Endothelial cell of umbilical vein (primary cell): ENCODE measurements at regions not wholly inside any gene's neighbourhood (a gene's known extent, or its start where the extent isn't known, plus 50 kb on each side); places are given as distances from the start of the nearest gene placed in this dataset.

Experiments used
- BruUV-seq: library from RNA; stranded (reverse); fragments of 400-500 nt; replicated peaks from 2 replicates; lab custom pipeline; 2021; lab: Mats Ljungman, UMichigan
- CTCF ChIA-PET: fragments of 300-600, 350-600 bp; sonication (Branson Sonifier 250); formaldehyde crosslinking; loops from one replicate; lab custom pipeline; 2021; ENCODE audit warnings: antibody characterized with exemption, inconsistent platforms; lab: Charles Lee
- POLR2A ChIA-PET: fragments of 300-600, 350-600 bp; sonication (Branson Sonifier 250); formaldehyde crosslinking; loops from one replicate; lab custom pipeline; 2021; ENCODE audit warnings: antibody characterized with exemption, inconsistent platforms; lab: Charles Lee
- DNase-seq: peaks from one replicate; pipeline ENCODE4 v3.0.0-alpha.2; 2011; ENCODE audit warnings: low read depth, low spot score
- FAIRE-seq: peaks from 2 replicates; lab custom pipeline; 2011; peaks lifted over from hg19 to GRCh38; lab: Jason Lieb, UNC
- H2AFZ ChIP-seq: 2 replicates; pipeline ENCODE4 v1.6.0; 2012; ENCODE audit warnings: low read depth, low read length, control low read depth, inconsistent platforms
- H3K27ac ChIP-seq: 2 replicates; pipeline ENCODE4 v1.5.1; 2011; ENCODE audit warnings: low read depth, mild to moderate bottlenecking, control low read depth, low read length, moderate library complexity; ENCODE audit not compliant: insufficient read depth
- H3K27me3 ChIP-seq, 2 experiments: 2 replicates each; pipeline versions ENCODE4 v1.6.0 to v1.6.1; 2011; ENCODE audit warnings: low read length in 2 of 2, mixed read lengths in 1 of 2; ENCODE audit not compliant: control insufficient read depth in 2 of 2, insufficient read depth in 2 of 2
- H3K36me3 ChIP-seq, 2 experiments: 2 replicates in 1 of 2; 3 replicates in 1 of 2; pipeline ENCODE4 v1.5.1; 2011; ENCODE audit warnings: low read length in 2 of 2, mild to moderate bottlenecking in 1 of 2, moderate library complexity in 1 of 2; ENCODE audit not compliant: control insufficient read depth in 2 of 2, insufficient read depth in 2 of 2; ENCODE audit errors: extremely low read depth in 1 of 2
- H3K4me1 ChIP-seq: 3 replicates; pipeline ENCODE4 v1.5.1; 2011; ENCODE audit warnings: mild to moderate bottlenecking, low read length; ENCODE audit not compliant: control insufficient read depth, insufficient read depth; ENCODE audit errors: extremely low read depth
- H3K4me2 ChIP-seq: 2 replicates; pipeline ENCODE4 v1.6.1; 2011; ENCODE audit warnings: low read length, control low read depth, mixed read lengths; ENCODE audit not compliant: insufficient read depth
- H3K4me3 ChIP-seq, 3 experiments: fragments of 200-600 bp in 1 of 3; sonication (generic), shearing (Covaris generic) in 1 of 3; replicated peaks in 1 of 3; 2 replicates each; pipeline ENCODE4 v1.5.1; 2011 to 2016; ENCODE audit warnings: control low read depth in 3 of 3, low read length in 3 of 3, mild to moderate bottlenecking in 2 of 3, inconsistent platforms in 1 of 3, low read depth in 1 of 3, moderate library complexity in 1 of 3; ENCODE audit not compliant: insufficient read depth in 1 of 3
- H3K79me2 ChIP-seq: 2 replicates; pipeline ENCODE4 v1.6.0; 2012; ENCODE audit warnings: low read length, inconsistent platforms; ENCODE audit not compliant: control insufficient read depth, insufficient read depth
- H3K9ac ChIP-seq: replicated peaks from 2 replicates; pipeline ENCODE3; 2011; ENCODE audit warnings: low read length, control low read depth; ENCODE audit not compliant: insufficient read depth; ENCODE audit errors: extremely low read depth
- H3K9me1 ChIP-seq: replicated peaks from 3 replicates; pipeline ENCODE4 v1.6.0; 2011; ENCODE audit warnings: mild to moderate bottlenecking, low read length; ENCODE audit not compliant: control insufficient read depth, insufficient read depth; ENCODE audit errors: extremely low read depth
- H3K9me3 ChIP-seq: replicated peaks from 2 replicates; pipeline ENCODE4 v1.5.1; 2012; ENCODE audit warnings: low read length, inconsistent platforms; ENCODE audit not compliant: control insufficient read depth, insufficient read depth
- H4K20me1 ChIP-seq: replicated peaks from 2 replicates; pipeline ENCODE3; 2011; ENCODE audit warnings: mild to moderate bottlenecking, low read length; ENCODE audit not compliant: control insufficient read depth, insufficient read depth; ENCODE audit errors: extremely low read depth
- CTCF ChIP-seq, 2 donors: IDR thresholded peaks; 1 replicate in 1 of 2; 2 replicates in 1 of 2; pipeline ENCODE4 v1.5.1; 2011; ENCODE audit warnings: low read length in 2 of 2, mild to moderate bottlenecking in 2 of 2, moderate library complexity in 2 of 2, control low read depth in 1 of 2, inconsistent platforms in 1 of 2, low read depth in 1 of 2; ENCODE audit not compliant: insufficient read depth in 1 of 2; ENCODE audit errors: extremely low read depth in 1 of 2
- FOS ChIP-seq: IDR thresholded peaks from 2 replicates; pipeline ENCODE4 v1.6.1; 2011; ENCODE audit warnings: mild to moderate bottlenecking, low read length, moderate library complexity, borderline replicate concordance; ENCODE audit not compliant: insufficient read depth
- GATA2 ChIP-seq: IDR thresholded peaks from 2 replicates; pipeline ENCODE4 v1.7.0; 2011; ENCODE audit warnings: low read depth, mild to moderate bottlenecking, moderate library complexity, mixed read lengths, low read length; ENCODE audit not compliant: insufficient read length, insufficient read depth
- JUN ChIP-seq: IDR thresholded peaks from 2 replicates; pipeline ENCODE4 v1.6.1; 2011; ENCODE audit warnings: borderline replicate concordance, low read depth; ENCODE audit not compliant: insufficient read length, insufficient read depth
- MAX ChIP-seq: IDR thresholded peaks from 2 replicates; pipeline ENCODE4 v1.6.1; 2011; ENCODE audit not compliant: insufficient read depth, insufficient read length
- MYC ChIP-seq: IDR thresholded peaks from one replicate; pipeline ENCODE4 v1.6.1; 2011; ENCODE audit warnings: mild to moderate bottlenecking, low read depth, low read length
- POLR2A ChIP-seq: IDR thresholded peaks from 2 replicates; pipeline ENCODE4 v1.6.1; 2012; ENCODE audit warnings: low read depth, mild to moderate bottlenecking, control low read depth, low read length
- POLR2AphosphoS5 ChIP-seq: IDR thresholded peaks from 2 replicates; pipeline ENCODE4 v1.6.1; 2012; ENCODE audit warnings: low read depth, mild to moderate bottlenecking, control low read depth, low read length, moderate library complexity; ENCODE audit not compliant: insufficient read depth
- dilution Hi-C: fragments of 300-500 bp; cut with MboI; formaldehyde crosslinking; loops from one replicate; pipeline ENCODE4 v1.15.0; 2019; ENCODE audit warnings: low sequenced_read_pairs; ENCODE audit not compliant: extremely low pct_ligation_motif_present
- intact Hi-C: fragments of 100-400 bp; cut with micrococcal nuclease; formaldehyde crosslinking; loops from one replicate; pipeline ENCODE4 v1.10.0; 2022

- intact Hi-C loops (no loop called here), dilution Hi-C loops (no loop called here)
- no peaks in the 10 kb centered on the region for H3K36me3 ChIP-seq
- no peak overlapping the region for H2AFZ ChIP-seq
- no peak for TF ChIP-seq POLR2A
- no peak for TF ChIP-seq POLR2AphosphoS5
- TF ChIP-seq FOS: no peak
- TF ChIP-seq GATA2: no peak
- no peak for TF ChIP-seq MYC
- no peak for TF ChIP-seq MAX
- no peak for TF ChIP-seq JUN
- TF ChIP-seq CTCF (IDR thresholded peaks at IDR 0.05; ENCODE audit: extremely low read depth in 1 of 2, insufficient read depth in 1 of 2, low read depth in 1 of 2, low read length in 2 of 2): no peak
- no peak overlapping the region for H3K4me3 ChIP-seq
- no TSS peak for BruUV-seq
- no peaks in the 10 kb centered on the region for H3K79me2 ChIP-seq
- H3K27ac ChIP-seq: no peak overlapping the region
- no peaks in the 10 kb centered on the region for H3K9me3 ChIP-seq
- H3K27me3 ChIP-seq: no peaks in the 10 kb centered on the region
- ChIA-PET POLR2A (no interaction called here), CTCF (no interaction called here)
- H4K20me1 ChIP-seq: no peaks in the 10 kb centered on the region
- no peaks in the 10 kb centered on the region for H3K9me1 ChIP-seq
- H3K4me1 ChIP-seq: no peaks in the 10 kb centered on the region
- FAIRE-seq (no peak), DNase-seq (no peak)
- H3K9ac ChIP-seq: no peak overlapping the region
- no peak overlapping the region for H3K4me2 ChIP-seq
Observed at GRCh38 chr2:153294199-153294786, 184.3 kb downstream of the RPRM start.
